Neuronal stem cell (in vitro differentiated cells): ENCODE measurements at regions not wholly inside any gene's neighbourhood (a gene's known extent, or its start where the extent isn't known, plus 50 kb on each side); places are given as distances from the start of the nearest gene placed in this dataset.

Experiments used
- DNase-seq: peaks from one replicate; pipeline ENCODE4 v3.0.0-alpha.2; 2013; ENCODE audit warnings: low spot score
- H2AFZ ChIP-seq: one replicate; pipeline ENCODE4 v1.6.1; 2013; ENCODE audit warnings: mild to moderate bottlenecking, low read length, inconsistent platforms
- H2AK5ac ChIP-seq: 2 replicates; pipeline ENCODE4 v1.6.1; 2013; ENCODE audit warnings: low read depth, mild to moderate bottlenecking, inconsistent platforms, low read length, moderate library complexity, mixed read lengths
- H2BK120ac ChIP-seq: 2 replicates; pipeline ENCODE4 v1.6.1; 2013; ENCODE audit warnings: low read depth, mild to moderate bottlenecking, inconsistent platforms, low read length, moderate library complexity, mixed read lengths
- H2BK12ac ChIP-seq: one replicate; pipeline ENCODE4 v1.6.1; 2013; ENCODE audit warnings: low read length, inconsistent platforms
- H2BK15ac ChIP-seq: 2 replicates; pipeline ENCODE4 v1.6.1; 2013; ENCODE audit warnings: mild to moderate bottlenecking, low read length, inconsistent platforms, mixed read lengths
- H2BK5ac ChIP-seq: one replicate; pipeline ENCODE4 v1.6.1; 2013; ENCODE audit warnings: inconsistent platforms, mild to moderate bottlenecking, low read length, moderate library complexity
- H3K14ac ChIP-seq: one replicate; pipeline ENCODE4 v1.6.1; 2013; ENCODE audit warnings: low read length, inconsistent platforms
- H3K18ac ChIP-seq: 2 replicates; pipeline ENCODE4 v1.6.1; 2013; ENCODE audit warnings: low read length, inconsistent platforms
- H3K23ac ChIP-seq: 2 replicates; pipeline ENCODE4 v1.6.1; 2013; ENCODE audit warnings: low read depth, mild to moderate bottlenecking, mixed read lengths, low read length, inconsistent platforms; ENCODE audit not compliant: poor library complexity
- H3K27ac ChIP-seq: replicated peaks from 3 replicates; pipeline ENCODE4 v1.5.1; 2013; ENCODE audit warnings: low read length, inconsistent platforms
- H3K27me3 ChIP-seq, 3 experiments: 2 replicates each; pipeline ENCODE4 v1.6.1; 2013; ENCODE audit warnings: low read length in 3 of 3, mild to moderate bottlenecking in 2 of 3, inconsistent platforms in 1 of 3, low read depth in 1 of 3, mixed read lengths in 1 of 3, moderate library complexity in 1 of 3; ENCODE audit not compliant: control insufficient read depth in 3 of 3, insufficient read depth in 3 of 3
- H3K36me3 ChIP-seq, 2 donors: replicated peaks in 1 of 2; 2 replicates each; pipeline ENCODE4 v1.6.1; 2013; ENCODE audit warnings: low read length in 2 of 2; ENCODE audit not compliant: control insufficient read depth in 2 of 2, insufficient read depth in 2 of 2
- H3K4ac ChIP-seq: 2 replicates; pipeline ENCODE4 v1.6.1; 2013; ENCODE audit warnings: inconsistent platforms, mild to moderate bottlenecking, low read length, moderate library complexity
- H3K4me1 ChIP-seq, 2 donors: 1 replicate in 1 of 2; 2 replicates in 1 of 2; pipeline ENCODE4 v1.6.1; 2013; ENCODE audit warnings: low read length in 2 of 2, low read depth in 1 of 2; ENCODE audit not compliant: control insufficient read depth in 2 of 2, insufficient read depth in 1 of 2
- H3K4me2 ChIP-seq: one replicate; pipeline ENCODE4 v1.6.1; 2013; ENCODE audit warnings: mild to moderate bottlenecking, low read length, inconsistent platforms; ENCODE audit not compliant: insufficient read depth, poor library complexity, severe bottlenecking
- H3K4me3 ChIP-seq, 2 donors: 2 replicates each; pipeline ENCODE4 v1.5.1; 2013; ENCODE audit warnings: low read length in 2 of 2, mild to moderate bottlenecking in 2 of 2, inconsistent platforms in 1 of 2, moderate library complexity in 1 of 2
- H3K79me1 ChIP-seq: one replicate; pipeline ENCODE4 v1.6.1; 2013; ENCODE audit warnings: low read depth, mild to moderate bottlenecking, inconsistent platforms, low read length, moderate library complexity
- H3K9ac ChIP-seq: one replicate; pipeline ENCODE4 v1.6.1; 2013; ENCODE audit warnings: mild to moderate bottlenecking, low read depth, low read length, inconsistent platforms; ENCODE audit not compliant: poor library complexity
- H3K9me3 ChIP-seq, 2 donors: replicated peaks in 1 of 2; 2 replicates each; pipeline versions ENCODE3 to v1.6.1; 2013; ENCODE audit warnings: low read length in 2 of 2, mild to moderate bottlenecking in 2 of 2, inconsistent platforms in 1 of 2, low read depth in 1 of 2, mixed read lengths in 1 of 2, moderate library complexity in 1 of 2; ENCODE audit not compliant: control insufficient read depth in 2 of 2, insufficient read depth in 1 of 2
- H4K8ac ChIP-seq: one replicate; pipeline ENCODE4 v1.6.1; 2013; ENCODE audit warnings: low read depth, mild to moderate bottlenecking, inconsistent platforms, low read length, moderate library complexity
- H4K91ac ChIP-seq: one replicate; pipeline ENCODE4 v1.6.1; 2013; ENCODE audit warnings: low read length, low read depth, mild to moderate bottlenecking, inconsistent platforms; ENCODE audit not compliant: poor library complexity
- WGBS, 2 donors: extraction: QIAGEN DNeasy Blood & Tissue Kit; methylation state at CpG; one replicate each; pipeline ENCODE4 v1.1.7; 2013; ENCODE audit warnings: missing lambda C conversion rate in 2 of 2, mixed read lengths in 1 of 2; ENCODE audit not compliant: insufficient read length in 2 of 2, insufficient replicate concordance in 1 of 2; ENCODE audit errors: extremely low coverage in 2 of 2; 5-methylcytosine and 5-hydroxymethylcytosine counted together

DNA sequence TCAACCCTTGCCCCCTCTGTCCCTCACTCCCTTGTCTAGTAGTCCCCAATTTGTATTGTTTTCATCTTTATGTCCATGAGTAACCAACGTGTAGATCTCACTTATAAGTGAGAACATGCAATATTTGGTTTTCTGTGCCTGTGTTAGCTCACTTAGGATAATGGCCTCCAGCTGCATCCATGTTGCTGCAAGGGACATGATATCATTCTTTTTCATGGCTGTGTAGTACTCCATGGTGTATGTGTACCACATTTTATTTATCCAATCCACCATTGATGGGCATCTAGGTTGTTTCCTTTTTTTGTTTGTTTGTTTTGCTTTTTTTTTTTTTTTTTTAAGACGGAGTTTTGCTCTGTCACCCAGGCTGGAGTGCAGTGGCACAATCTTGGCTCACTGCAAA is 63.0 kb upstream of the HS3ST4 start:
- H3K4ac ChIP-seq = no peak overlapping the region
- H3K9me3 ChIP-seq = no peaks in the 10 kb centered on the region
- H3K14ac ChIP-seq = no peak overlapping the region
- peaks cover 0 to 3% of the 10 kb centered on the region in 2 donors for H3K4me1 ChIP-seq
- no peak overlapping the region for H4K91ac ChIP-seq
- H2BK15ac ChIP-seq = no peak overlapping the region
- no peak overlapping the region for H3K23ac ChIP-seq
- H3K4me3 ChIP-seq = no peak overlapping the region
- no peak overlapping the region for H4K8ac ChIP-seq
- H2AFZ ChIP-seq = no peak overlapping the region
- H2BK120ac ChIP-seq = no peak overlapping the region
- H3K18ac ChIP-seq = no peak overlapping the region
- no peaks in the 10 kb centered on the region for H3K79me1 ChIP-seq
- H3K36me3 ChIP-seq = no peaks in the 10 kb centered on the region
- H3K4me2 ChIP-seq = no peak overlapping the region
- no peak for DNase-seq
- H3K27me3 ChIP-seq = no peaks in the 10 kb centered on the region
- H2AK5ac ChIP-seq = no peak overlapping the region
- WGBS, 2 donors = no CpG with 5 or more reads among the region's 2 CpGs
- no peak overlapping the region for H2BK5ac ChIP-seq
- no peak overlapping the region for H3K27ac ChIP-seq
- H3K9ac ChIP-seq = no peak overlapping the region
- no peak overlapping the region for H2BK12ac ChIP-seq

DNA sequence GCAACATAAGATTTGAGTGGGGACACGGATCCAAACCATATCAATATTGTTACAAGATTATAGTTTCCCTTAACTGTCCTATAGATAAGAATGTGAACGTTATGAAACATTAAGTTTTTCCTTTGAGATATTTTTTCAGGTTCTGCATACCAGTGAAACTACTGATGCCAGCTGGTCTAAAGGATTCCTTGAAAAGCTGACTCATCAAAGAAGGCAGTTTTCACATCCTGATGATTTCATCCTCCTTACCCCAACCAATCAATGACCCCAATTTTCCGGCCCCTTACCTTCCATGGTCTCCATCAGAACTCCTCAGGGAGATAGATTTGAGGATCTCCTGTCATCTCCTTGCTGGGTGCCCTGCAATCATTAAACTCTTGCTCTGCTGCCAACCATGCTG is 64.1 kb upstream of the HS3ST4 start:
- Histone ChIP-seq H3K23ac (no peak overlapping the region), H2BK15ac (no peak overlapping the region), H3K4me2 (no peak overlapping the region), H3K79me1 (no peaks in the 10 kb centered on the region), H2AFZ (no peak overlapping the region), H3K4ac (no peak overlapping the region), H3K9ac (no peak overlapping the region), H2AK5ac (no peak overlapping the region), H2BK12ac (no peak overlapping the region), H3K27ac (no peak overlapping the region), H4K8ac (no peak overlapping the region), H4K91ac (no peak overlapping the region), H2BK5ac (no peak overlapping the region), H3K27me3 (no peaks in the 10 kb centered on the region), H3K9me3 (no peaks in the 10 kb centered on the region), H3K4me3 (no peak overlapping the region), H3K4me1 (peaks cover 0 to 3% of the 10 kb centered on the region in 2 donors), H3K14ac (no peak overlapping the region), H3K18ac (no peak overlapping the region), H2BK120ac (no peak overlapping the region), H3K36me3 (no peaks in the 10 kb centered on the region)
- no peak for DNase-seq
- WGBS, 2 donors = no CpG with 5 or more reads among the region's 3 CpGs

DNA sequence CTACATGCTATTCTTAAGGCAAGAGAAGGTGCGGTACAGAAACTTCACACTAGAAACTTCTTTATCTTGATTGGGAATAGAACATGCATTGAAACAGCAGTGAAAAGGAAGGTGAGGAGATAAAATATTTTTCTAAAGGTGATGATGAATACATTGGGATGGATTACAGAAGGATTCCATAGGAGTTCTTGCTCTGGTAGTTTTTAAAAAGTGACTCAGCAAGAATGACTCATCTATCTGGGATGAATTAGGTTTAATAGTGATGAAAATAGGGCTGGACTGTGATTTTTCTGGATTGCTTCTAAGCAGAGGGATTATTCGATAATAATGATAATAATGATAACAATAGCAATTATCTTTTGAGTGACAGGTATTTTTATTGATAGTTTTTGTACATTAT is 65.6 kb upstream of the HS3ST4 start:
- H2BK15ac ChIP-seq = no peak overlapping the region
- H2AK5ac ChIP-seq = no peak overlapping the region
- no peaks in the 10 kb centered on the region for H3K9me3 ChIP-seq
- H3K23ac ChIP-seq = no peak overlapping the region
- H2BK120ac ChIP-seq = no peak overlapping the region
- no peak overlapping the region for H2BK5ac ChIP-seq
- no peak overlapping the region for H3K14ac ChIP-seq
- no peak for DNase-seq
- no peak overlapping the region for H4K91ac ChIP-seq
- no peaks in the 10 kb centered on the region for H3K27me3 ChIP-seq
- peaks cover 0 to 6% of the 10 kb centered on the region in 2 donors for H3K4me1 ChIP-seq
- no peak overlapping the region for H3K4me3 ChIP-seq
- no peak overlapping the region for H3K4me2 ChIP-seq
- H2BK12ac ChIP-seq = no peak overlapping the region
- no CpG with 5 or more reads among the region's 2 CpGs for WGBS, 2 donors
- no peak overlapping the region for H3K4ac ChIP-seq
- H3K27ac ChIP-seq = no peak overlapping the region
- H3K9ac ChIP-seq = no peak overlapping the region
- H2AFZ ChIP-seq = no peak overlapping the region
- no peak overlapping the region for H3K18ac ChIP-seq
- H4K8ac ChIP-seq = no peak overlapping the region
- H3K36me3 ChIP-seq = no peaks in the 10 kb centered on the region
- H3K79me1 ChIP-seq = no peaks in the 10 kb centered on the region

DNA sequence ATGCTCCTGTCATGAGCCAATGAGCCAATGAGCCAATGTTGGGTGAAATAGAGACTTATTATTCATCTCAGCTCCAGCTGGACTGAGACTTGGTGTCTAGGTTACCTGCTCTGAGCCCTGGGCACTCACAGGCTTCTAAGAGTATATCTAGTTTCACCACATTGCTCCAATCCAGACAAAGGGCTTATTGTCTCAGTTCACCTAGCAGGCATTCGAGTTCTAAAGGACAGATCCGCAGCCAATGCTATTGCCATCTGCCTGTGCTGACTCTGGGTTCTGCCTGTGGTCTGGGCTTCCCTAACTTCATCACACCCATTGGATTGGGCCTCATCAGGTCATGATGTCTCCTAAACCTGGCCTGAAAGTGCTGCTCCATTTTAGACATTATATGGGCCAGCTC is 66.1 kb upstream of the HS3ST4 start:
- WGBS, 2 donors = no CpG with 5 or more reads among the region's 2 CpGs
- no peak for DNase-seq
- Histone ChIP-seq H3K79me1 (no peaks in the 10 kb centered on the region), H3K9me3 (no peaks in the 10 kb centered on the region), H4K91ac (no peak overlapping the region), H3K9ac (no peak overlapping the region), H3K18ac (no peak overlapping the region), H3K27me3 (no peaks in the 10 kb centered on the region), H2AFZ (no peak overlapping the region), H3K4me2 (no peak overlapping the region), H4K8ac (no peak overlapping the region), H2BK120ac (no peak overlapping the region), H3K4me1 (peaks cover 0 to 6% of the 10 kb centered on the region in 2 donors), H2AK5ac (no peak overlapping the region), H3K4ac (no peak overlapping the region), H3K4me3 (no peak overlapping the region), H3K14ac (no peak overlapping the region), H2BK15ac (no peak overlapping the region), H3K36me3 (no peaks in the 10 kb centered on the region), H3K27ac (no peak overlapping the region), H2BK12ac (no peak overlapping the region), H2BK5ac (no peak overlapping the region), H3K23ac (no peak overlapping the region)
